Naive B cell (primary cell): ENCODE measurements at regions not wholly inside any gene's neighbourhood (a gene's known extent, or its start where the extent isn't known, plus 50 kb on each side); places are given as distances from the start of the nearest gene placed in this dataset.

Experiments used
- ATAC-seq, 2 donors: fragments of 150-1000 bp; cut with Tn5 transposase; 2 replicates each; pipeline ENCODE4 v1.10.0; 2021; ENCODE audit warnings: low read depth in 2 of 2, mild to moderate bottlenecking in 2 of 2, moderate library complexity in 2 of 2
- DNase-seq: peaks from one replicate; pipeline ENCODE4 v3.0.0; 2022
- H3K27ac Mint-ChIP-seq, 6 donors: one replicate each; pipeline ENCODE4 v1.8.0; 2020 to 2022; ENCODE audit warnings: mild to moderate bottlenecking in 6 of 6, mixed read lengths in 6 of 6, moderate library complexity in 5 of 6, inconsistent platforms in 2 of 6
- H3K27me3 Mint-ChIP-seq, 3 donors: one replicate each; pipeline ENCODE4 v1.8.0; 2021 to 2022; ENCODE audit warnings: mixed read lengths in 3 of 3, mild to moderate bottlenecking in 1 of 3
- H3K36me3 Mint-ChIP-seq, 2 donors: one replicate each; pipeline ENCODE4 v1.8.0; 2020 to 2022; ENCODE audit warnings: mixed read lengths in 2 of 2, inconsistent platforms in 1 of 2, mild to moderate bottlenecking in 1 of 2
- H3K4me1 Mint-ChIP-seq, 3 donors: one replicate each; pipeline ENCODE4 v1.8.0; 2020 to 2022; ENCODE audit warnings: mixed read lengths in 3 of 3, inconsistent platforms in 1 of 3, mild to moderate bottlenecking in 1 of 3, moderate library complexity in 1 of 3
- H3K4me3 Mint-ChIP-seq, 8 donors: one replicate each; pipeline ENCODE4 v1.8.0; 2020 to 2022; ENCODE audit warnings: mild to moderate bottlenecking in 8 of 8, mixed read lengths in 8 of 8, moderate library complexity in 8 of 8, inconsistent platforms in 2 of 8
- H3K9me3 Mint-ChIP-seq, 7 donors: one replicate each; pipeline ENCODE4 v1.8.0; 2020 to 2022; ENCODE audit warnings: mixed read lengths in 7 of 7, mild to moderate bottlenecking in 5 of 7, inconsistent platforms in 2 of 7, moderate library complexity in 1 of 7

DNA sequence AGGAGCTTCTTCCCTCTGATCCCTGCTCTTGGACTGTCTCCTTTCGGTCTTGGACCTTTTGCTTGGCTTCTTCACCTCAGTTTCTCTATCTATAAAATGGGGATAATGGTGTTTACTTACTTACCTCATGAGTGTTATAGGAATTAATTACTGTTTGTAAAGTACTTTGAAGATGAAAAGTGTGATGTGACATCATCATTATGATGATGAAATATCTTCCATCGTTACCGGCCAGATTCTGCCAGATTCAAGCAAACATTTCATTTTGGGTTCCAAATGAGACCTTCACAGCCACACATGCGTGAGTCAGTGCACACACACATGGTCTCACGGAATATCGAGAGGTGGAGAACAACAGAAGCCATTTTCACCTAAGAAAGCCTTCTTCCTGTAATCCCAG is 220.1 kb upstream of the RPL34 start:
- no peak for ATAC-seq
- Mint-ChIP-seq H3K4me1 (no peaks in the 10 kb centered on the region), H3K9me3 (peaks cover 0 to 4% (median 0%) of the 10 kb centered on the region in 7 donors), H3K27ac (no peak overlapping the region), H3K36me3 (no peaks in the 10 kb centered on the region), H3K4me3 (no peak overlapping the region), H3K27me3 (no peaks in the 10 kb centered on the region)
- DNase-seq, result no peak

DNA sequence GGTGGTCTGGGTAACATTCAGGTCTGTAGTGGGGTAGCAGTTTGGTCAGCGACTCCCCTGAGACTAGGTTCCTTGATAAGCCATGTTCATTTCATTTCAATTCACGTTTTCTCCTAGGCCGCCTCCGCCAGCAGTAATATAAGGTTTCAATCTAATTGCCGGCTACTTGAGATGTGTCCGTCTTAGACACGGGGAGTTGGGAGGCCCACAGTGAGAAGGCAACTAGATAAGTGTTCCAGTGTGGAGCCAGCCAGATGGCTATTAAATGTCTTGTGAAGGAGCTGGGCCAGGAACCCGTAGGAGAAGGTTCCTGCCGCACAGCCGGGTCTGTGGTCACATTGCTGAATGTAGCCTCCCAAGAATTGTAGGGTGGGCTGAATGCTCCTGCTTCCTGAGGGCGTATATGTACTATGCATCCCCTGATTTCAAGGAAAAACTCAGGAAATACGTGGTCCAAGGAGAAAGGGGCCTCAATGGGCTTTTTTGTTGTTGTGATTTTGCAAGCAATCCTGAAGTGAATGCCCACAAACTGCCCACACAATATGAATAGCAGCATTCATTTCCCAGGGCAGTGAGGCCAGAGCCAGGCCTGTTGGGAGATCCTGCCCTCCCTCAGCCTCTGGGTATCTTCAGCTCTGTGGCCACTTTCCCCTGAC is 220.6 kb upstream of the RPL34 start:
- H3K27me3 Mint-ChIP-seq, result no peaks in the 10 kb centered on the region
- ATAC-seq (no peak), DNase-seq (no peak)
- H3K27ac Mint-ChIP-seq, result no peak overlapping the region
- no peak overlapping the region for H3K4me3 Mint-ChIP-seq
- no peaks in the 10 kb centered on the region for H3K4me1 Mint-ChIP-seq
- peaks cover 0 to 4% (median 0%) of the 10 kb centered on the region in 7 donors for H3K9me3 Mint-ChIP-seq
- H3K36me3 Mint-ChIP-seq, result no peaks in the 10 kb centered on the region

DNA sequence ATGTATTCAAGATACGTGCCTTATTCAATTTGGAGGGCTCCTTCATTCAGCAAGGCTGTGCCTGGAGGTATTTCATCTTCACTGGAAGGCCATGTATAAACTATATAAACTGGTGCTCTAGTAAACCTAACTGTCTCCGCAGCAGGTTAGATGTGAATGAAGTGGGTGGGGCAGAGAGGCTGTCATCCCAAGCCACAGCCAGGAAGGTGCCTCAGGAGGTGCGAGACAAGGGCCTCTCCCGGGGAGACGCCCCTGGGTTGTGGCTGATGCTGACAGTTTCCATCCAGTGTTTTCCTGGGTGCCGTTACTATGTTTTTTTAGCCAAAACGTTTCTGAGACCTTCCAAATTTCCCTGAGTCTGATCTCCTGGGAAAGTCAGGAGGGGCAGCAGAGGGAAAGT is 221.5 kb upstream of the RPL34 start:
- no peaks in the 10 kb centered on the region for H3K9me3 Mint-ChIP-seq
- no peaks in the 10 kb centered on the region for H3K36me3 Mint-ChIP-seq
- no peak overlapping the region for H3K4me3 Mint-ChIP-seq
- no peak for DNase-seq
- no peaks in the 10 kb centered on the region for H3K27me3 Mint-ChIP-seq
- ATAC-seq, result no peak
- H3K4me1 Mint-ChIP-seq, result no peaks in the 10 kb centered on the region
- no peak overlapping the region for H3K27ac Mint-ChIP-seq

DNA sequence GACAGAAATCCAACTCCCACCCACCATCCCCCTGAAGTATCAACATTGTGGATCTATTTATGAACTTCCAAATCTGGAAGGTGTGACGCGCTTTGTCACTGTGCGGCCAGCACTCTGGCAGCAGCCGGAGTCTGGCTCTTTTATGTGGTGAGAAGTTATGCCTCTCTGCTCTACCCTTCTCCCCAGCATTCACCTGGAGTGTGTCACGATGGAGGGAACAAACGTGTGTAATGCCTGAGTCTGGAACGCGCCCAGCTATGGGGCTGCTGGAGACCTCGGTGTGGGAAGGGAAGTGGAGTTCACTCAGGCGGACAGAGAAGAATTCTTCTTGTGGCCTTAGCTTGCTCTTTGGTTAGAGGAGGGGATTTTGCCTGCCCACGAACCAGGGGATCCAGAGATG is 222.1 kb upstream of the RPL34 start:
- Mint-ChIP-seq H3K36me3 (no peaks in the 10 kb centered on the region), H3K4me1 (no peaks in the 10 kb centered on the region), H3K27ac (no peak overlapping the region), H3K27me3 (no peaks in the 10 kb centered on the region), H3K9me3 (no peaks in the 10 kb centered on the region), H3K4me3 (no peak overlapping the region)
- DNase-seq (no peak), ATAC-seq (no peak)

DNA sequence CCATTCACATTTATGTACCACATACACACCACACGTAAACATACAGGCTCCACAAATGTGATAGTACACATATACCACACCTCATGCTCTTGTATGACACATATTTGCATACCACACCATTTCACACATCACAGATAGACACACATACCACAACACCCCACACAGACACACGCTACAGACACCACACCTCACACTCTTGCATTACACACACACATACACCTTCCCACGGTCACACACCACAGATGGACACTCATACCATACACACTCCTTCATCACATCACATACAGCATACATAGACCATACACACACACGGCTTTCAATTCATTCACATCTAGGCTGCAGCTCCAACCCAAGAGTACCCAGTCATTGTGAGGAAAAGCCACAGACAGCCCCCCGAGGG is 222.5 kb upstream of the RPL34 start:
- no peak for DNase-seq

DNA sequence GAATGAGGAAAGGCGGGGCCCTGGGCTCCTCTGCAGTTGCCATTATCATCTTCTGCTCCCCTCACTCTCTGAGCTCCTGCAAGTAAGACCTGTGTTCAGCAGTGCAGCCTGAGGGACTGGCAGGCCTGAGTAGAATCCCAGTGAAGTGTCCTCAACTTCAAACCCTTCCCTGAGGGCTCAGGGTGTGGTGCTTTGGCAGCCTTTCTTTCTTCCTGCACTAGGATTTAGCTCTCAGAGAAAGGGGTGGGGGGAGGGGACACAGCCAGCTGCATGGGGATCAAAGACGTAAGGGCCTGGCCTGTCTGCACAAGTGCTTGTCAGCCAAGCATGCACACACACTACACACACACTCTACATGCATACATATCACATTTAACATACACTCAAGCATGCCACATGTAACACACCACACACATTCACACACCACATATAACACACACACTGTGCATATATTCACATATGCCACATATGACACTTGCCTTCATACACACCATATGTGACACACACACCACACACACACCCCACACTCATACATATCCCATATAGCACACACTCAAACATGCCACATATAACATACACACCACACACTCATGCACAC is 223.4 kb upstream of the RPL34 start:
- DNase-seq (no peak), ATAC-seq (no peak)
- no peaks in the 10 kb centered on the region for H3K9me3 Mint-ChIP-seq
- no peaks in the 10 kb centered on the region for H3K36me3 Mint-ChIP-seq
- no peaks in the 10 kb centered on the region for H3K27me3 Mint-ChIP-seq
- no peaks in the 10 kb centered on the region for H3K4me1 Mint-ChIP-seq
- no peak overlapping the region for H3K27ac Mint-ChIP-seq
- H3K4me3 Mint-ChIP-seq, result no peak overlapping the region

More for the DNA sequence above, 222.5 kb upstream of the RPL34 start:
- Mint-ChIP-seq H3K9me3 (no peaks in the 10 kb centered on the region), H3K4me3 (no peak overlapping the region), H3K4me1 (no peaks in the 10 kb centered on the region), H3K27me3 (no peaks in the 10 kb centered on the region), H3K27ac (no peak overlapping the region), H3K36me3 (no peaks in the 10 kb centered on the region)
- no peak for ATAC-seq

DNA sequence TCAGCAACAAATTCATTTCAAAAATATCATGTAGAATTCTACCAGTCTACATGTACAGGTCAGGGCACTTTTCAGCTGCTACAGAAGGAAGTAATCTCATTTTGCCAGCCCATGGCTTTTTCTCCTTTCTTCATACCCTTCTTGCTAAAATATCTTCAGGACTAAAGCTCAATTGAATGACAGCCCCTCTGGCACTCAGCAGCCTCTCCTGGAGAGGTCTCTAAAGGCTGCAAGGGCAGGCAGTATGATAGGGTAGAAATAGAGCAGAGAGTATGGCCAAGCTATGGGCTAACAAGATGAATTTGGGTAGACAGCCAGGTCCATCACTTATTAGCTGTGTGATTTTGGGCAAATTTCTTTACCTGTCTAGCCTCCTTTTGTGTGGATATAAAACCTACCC is 224.6 kb upstream of the RPL34 start:
- ATAC-seq (no peak), DNase-seq (no peak)
- H3K36me3 Mint-ChIP-seq, result no peaks in the 10 kb centered on the region
- no peak overlapping the region for H3K4me3 Mint-ChIP-seq
- H3K27me3 Mint-ChIP-seq, result no peaks in the 10 kb centered on the region
- H3K27ac Mint-ChIP-seq, result no peak overlapping the region
- no peaks in the 10 kb centered on the region for H3K9me3 Mint-ChIP-seq
- H3K4me1 Mint-ChIP-seq, result no peaks in the 10 kb centered on the region

DNA sequence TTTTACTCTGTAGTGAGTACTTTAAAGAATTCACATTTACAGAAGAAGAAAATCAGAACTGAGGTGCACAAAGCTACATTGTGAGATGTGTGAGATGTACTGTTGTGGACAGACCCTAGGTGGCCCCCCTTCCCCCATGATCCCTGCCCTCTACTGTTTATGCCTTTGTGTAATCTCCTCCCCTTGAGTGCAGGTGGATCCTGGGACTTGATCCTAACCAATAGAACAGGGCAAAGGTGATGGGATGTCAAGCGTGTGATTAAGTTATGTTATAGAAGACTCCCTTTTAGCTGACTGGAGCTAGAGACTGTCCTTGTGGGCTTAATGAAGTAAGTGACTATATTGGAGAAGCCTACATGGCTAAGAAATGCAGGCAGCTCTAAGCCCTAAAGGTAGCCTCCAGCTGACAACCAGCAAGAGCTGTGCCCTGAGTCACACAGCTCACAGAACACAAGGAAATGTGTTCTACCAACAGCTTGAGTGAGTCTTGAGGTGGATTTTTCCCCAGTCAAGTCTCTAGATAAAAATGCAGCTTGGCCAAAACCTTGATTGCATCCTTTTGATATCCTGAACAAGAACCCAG is 225.2 kb upstream of the LEF1 start:
- Mint-ChIP-seq H3K27me3 (no peaks in the 10 kb centered on the region), H3K9me3 (no peaks in the 10 kb centered on the region), H3K4me3 (peak overlapping the region in 1 of 8 donors; percentile 17), H3K27ac (no peak overlapping the region), H3K36me3 (no peaks in the 10 kb centered on the region), H3K4me1 (no peaks in the 10 kb centered on the region)
- no peak for ATAC-seq
- DNase-seq, result no peak

DNA sequence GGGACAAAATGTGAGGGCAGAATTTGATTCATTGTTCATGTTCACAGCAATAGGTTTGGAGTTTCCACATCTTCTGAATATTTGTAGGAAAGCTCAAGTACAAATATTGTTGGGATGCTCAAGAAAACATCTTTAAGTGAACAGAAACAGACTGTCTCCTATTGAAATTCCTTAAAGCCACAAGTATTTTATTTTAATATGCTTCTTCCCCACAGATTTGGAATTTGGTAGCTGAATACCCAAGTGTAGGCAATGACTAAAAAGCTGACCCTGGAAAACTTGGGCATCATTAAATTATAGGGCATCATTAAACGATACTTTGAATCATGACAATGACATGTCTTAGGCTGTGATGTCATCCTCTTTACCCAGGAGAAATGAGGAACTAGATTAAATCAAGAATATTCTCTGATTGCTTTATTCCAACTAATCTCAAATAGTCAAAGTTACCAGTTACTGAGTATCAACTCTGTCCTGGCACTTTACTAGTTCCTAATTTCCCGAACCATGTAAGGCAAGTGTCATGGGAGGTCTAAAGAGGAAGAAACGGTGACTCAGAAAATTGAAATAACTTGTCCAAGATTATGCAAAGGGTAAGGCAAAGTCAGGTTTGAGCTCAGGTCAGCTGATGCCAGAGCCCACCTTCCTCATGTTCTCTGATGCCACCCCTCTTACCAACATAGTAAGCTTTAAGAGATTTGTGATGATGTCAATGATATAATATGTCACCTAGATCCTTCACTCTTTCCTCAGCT is 223.1 kb upstream of the LEF1 start:
- Mint-ChIP-seq H3K4me1 (no peaks in the 10 kb centered on the region), H3K4me3 (no peak overlapping the region)
- no peak for ATAC-seq

DNA sequence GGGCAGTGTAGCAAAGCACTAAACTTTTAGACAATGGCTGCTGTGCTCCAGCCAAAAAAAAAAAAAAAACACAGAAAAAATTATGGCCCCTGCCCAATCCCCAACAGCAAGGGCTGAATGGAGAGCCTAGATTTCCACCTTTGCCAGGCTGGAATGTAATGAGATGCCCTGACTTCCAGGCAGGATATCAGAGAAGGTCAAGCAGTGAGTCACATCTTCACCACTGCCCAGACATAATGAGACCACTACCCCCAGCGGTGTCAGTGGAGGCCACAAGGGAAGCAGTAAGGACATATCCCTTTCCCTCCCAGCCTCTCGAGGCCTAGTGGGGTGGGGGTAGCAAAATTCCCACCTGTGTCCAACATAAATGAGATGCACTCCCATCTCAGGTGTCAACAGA is 216.3 kb upstream of the LEF1 start:
- H3K9me3 Mint-ChIP-seq, result peaks cover 0 to 6% (median 2%) of the 10 kb centered on the region in 7 donors

More for the DNA sequence above, 223.1 kb upstream of the LEF1 start:
- no peaks in the 10 kb centered on the region for H3K36me3 Mint-ChIP-seq
- H3K9me3 Mint-ChIP-seq, result no peaks in the 10 kb centered on the region
- no peak overlapping the region for H3K27ac Mint-ChIP-seq
- no peaks in the 10 kb centered on the region for H3K27me3 Mint-ChIP-seq
- DNase-seq, result no peak

DNA sequence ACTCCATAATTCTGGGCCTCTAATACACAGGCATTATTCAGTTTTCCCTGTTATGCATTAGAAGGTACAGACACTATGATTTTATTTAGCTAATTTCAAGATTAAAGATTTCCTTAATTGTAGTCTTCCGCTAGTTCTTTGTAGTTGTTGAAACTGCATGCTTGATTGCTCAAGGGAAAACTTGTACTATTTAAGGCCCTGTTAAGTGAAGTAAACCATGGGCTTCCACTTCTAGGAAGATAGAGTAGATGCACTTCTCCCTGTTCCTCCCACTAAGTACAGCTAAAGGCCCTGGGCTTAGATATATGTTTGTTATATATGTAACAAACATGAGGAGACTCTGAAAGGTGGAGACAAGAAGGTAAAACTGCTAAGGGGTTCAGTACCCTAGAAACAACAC is 215.8 kb upstream of the LEF1 start:
- Mint-ChIP-seq H3K27ac (no peak overlapping the region), H3K36me3 (no peaks in the 10 kb centered on the region), H3K4me3 (no peak overlapping the region), H3K4me1 (peaks cover 6 to 14% (median 10%) of the 10 kb centered on the region in 3 donors), H3K27me3 (peaks cover 9 to 27% (median 18%) of the 10 kb centered on the region in 3 donors), H3K9me3 (peaks cover 0 to 12% (median 2%) of the 10 kb centered on the region in 7 donors)
- peak in 1 of 2 donors; percentile 66 for ATAC-seq
- no peak for DNase-seq

More for the DNA sequence above, 216.3 kb upstream of the LEF1 start:
- H3K36me3 Mint-ChIP-seq, result no peaks in the 10 kb centered on the region
- peak overlapping the region in 1 of 6 donors; percentile 22 for H3K27ac Mint-ChIP-seq
- H3K4me1 Mint-ChIP-seq, result peaks cover 6 to 14% (median 10%) of the 10 kb centered on the region in 3 donors
- DNase-seq (no peak), ATAC-seq (no peak)
- peaks cover 8 to 27% (median 18%) of the 10 kb centered on the region in 3 donors for H3K27me3 Mint-ChIP-seq
- H3K4me3 Mint-ChIP-seq, result no peak overlapping the region

DNA sequence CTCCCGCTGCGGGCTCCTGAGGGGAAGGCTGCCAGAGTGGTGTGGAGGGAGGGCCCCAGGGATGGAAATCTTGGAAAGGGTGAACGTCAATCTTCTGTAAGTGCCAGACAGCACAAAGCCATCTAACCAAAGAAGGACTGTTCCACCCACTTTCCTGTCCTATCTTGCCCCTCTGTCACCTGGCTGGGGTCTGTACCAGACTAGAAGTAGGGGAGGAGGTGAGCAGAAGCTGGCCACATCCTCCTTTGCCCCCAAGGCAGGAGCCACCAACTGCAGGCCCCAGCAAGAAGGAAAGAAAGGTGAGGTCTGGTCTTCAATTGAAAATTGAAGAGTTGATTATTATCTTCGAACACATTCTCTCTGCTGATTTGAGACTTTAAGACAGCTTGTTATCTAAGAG is 214.4 kb upstream of the LEF1 start:
- H3K36me3 Mint-ChIP-seq, result no peaks in the 10 kb centered on the region
- no peak overlapping the region for H3K4me3 Mint-ChIP-seq
- H3K27ac Mint-ChIP-seq, result no peak overlapping the region
- H3K4me1 Mint-ChIP-seq, result peaks cover 6 to 14% (median 10%) of the 10 kb centered on the region in 3 donors
- DNase-seq (no peak), ATAC-seq (no peak)
- H3K9me3 Mint-ChIP-seq, result peaks cover 0 to 12% (median 2%) of the 10 kb centered on the region in 7 donors
- peaks cover 15 to 27% (median 24%) of the 10 kb centered on the region in 3 donors for H3K27me3 Mint-ChIP-seq

DNA sequence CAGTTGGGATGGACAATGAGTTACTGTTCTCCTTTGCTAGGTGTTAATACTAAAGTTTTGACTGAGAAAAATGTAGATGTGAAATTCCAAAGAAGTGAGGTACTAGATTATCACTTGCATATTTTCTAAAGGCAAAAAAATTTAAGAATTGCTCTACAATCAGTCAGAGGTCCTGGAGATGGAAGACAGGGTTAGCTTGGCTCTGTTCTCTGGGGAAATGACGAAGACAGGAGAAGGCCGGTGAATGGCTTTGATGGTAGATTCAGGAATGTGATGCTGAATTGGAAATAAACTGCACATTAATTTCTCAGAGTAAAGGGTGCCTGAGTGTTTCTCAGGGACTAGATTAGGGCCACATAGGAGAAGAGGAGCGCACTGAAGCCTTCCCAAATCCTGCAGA is 214.0 kb upstream of the LEF1 start:
- H3K36me3 Mint-ChIP-seq, result no peaks in the 10 kb centered on the region
- H3K4me3 Mint-ChIP-seq, result no peak overlapping the region
- no peak for ATAC-seq
- H3K27ac Mint-ChIP-seq, result peak overlapping the region in 1 of 6 donors; percentile 33
- peaks cover 0 to 12% (median 2%) of the 10 kb centered on the region in 7 donors for H3K9me3 Mint-ChIP-seq
- peaks cover 19 to 30% (median 29%) of the 10 kb centered on the region in 3 donors for H3K27me3 Mint-ChIP-seq
- peaks cover 6 to 14% (median 10%) of the 10 kb centered on the region in 3 donors for H3K4me1 Mint-ChIP-seq
- no peak for DNase-seq
